ENCODE measurements at regions not wholly inside any gene's neighbourhood (a gene's known extent, or its start where the extent isn't known, plus 50 kb on each side); places are given as distances from the start of the nearest gene placed in this dataset.
"Not testable (repeated sequence)": the region's sequence is repeated elsewhere in the genome, so short reads cannot be mapped to it uniquely, and the experiment has no call there.

- intact Hi-C loops (cut with micrococcal nuclease); DNase-seq: not testable (repeated sequence)
- peak; percentile 80 for ATAC-seq
These were observed 55.2 kb downstream of the GOLGA8B start for GRCh38 chr15:34528055-34528754.

GRCh38 chr15:34527641-34528040 lies 55.8 kb downstream of the GOLGA8B start:
- intact Hi-C loops (cut with micrococcal nuclease); DNase-seq; ATAC-seq: not testable (repeated sequence)

- DNase-seq; ATAC-seq; intact Hi-C loops (cut with micrococcal nuclease): not testable (repeated sequence)
These were observed 59.6 kb downstream of the GOLGA8B start for GRCh38 chr15:34523849-34524248.

GRCh38 chr15:34522601-34523000 lies 60.9 kb downstream of the GOLGA8B start:
- DNase-seq; ATAC-seq; intact Hi-C loops (cut with micrococcal nuclease): not testable (repeated sequence)

GRCh38 chr15:34521802-34522485 lies 61.5 kb downstream of the GOLGA8B start:
- DNase-seq; intact Hi-C loops (cut with micrococcal nuclease): not testable (repeated sequence)
- ATAC-seq, result peak; percentile 79

DNA sequence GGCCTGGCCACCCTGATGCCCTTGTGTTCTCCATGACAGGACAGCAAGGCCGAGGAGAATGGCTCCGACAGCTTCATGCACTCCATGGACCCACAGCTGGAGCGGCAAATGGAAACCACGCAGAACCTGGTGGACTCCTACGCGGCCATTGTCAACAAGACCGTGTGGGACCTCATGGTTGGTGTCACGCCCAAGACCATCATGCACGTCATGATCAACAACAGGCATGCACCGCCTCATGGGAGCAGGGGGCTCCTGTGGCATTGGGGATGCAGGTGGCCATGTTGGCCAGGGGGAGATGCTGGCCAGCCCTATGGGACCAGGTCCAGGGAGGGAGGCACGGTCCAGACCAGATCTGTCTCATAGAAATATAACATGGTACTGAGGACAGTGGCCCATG lies 62.9 kb downstream of the GOLGA8B start:
- intact Hi-C loops (cut with micrococcal nuclease), result no loop called here
- no peak for DNase-seq
- no peak for ATAC-seq

DNA sequence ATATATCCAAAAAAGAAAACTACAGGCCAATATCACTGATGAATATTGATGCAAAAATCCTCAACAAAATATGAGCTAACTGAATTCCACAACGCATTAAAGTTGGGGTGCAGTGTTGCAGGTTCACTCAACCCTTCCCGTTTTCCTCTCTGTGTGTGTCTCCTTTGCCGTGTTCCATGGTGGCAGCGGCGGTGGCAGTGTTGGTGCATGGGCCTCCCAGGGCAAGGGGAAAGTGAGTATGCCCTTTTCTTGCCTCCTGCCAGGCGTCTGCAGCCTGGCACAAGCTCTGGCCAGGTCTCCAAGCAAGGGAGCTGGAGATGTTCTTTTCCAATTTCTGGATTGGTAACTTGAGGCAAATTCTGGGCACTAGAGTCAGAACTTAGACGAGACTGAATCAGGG lies 63.4 kb downstream of the GOLGA8B start:
- intact Hi-C loops (cut with micrococcal nuclease); DNase-seq; ATAC-seq: not testable (repeated sequence)

DNA sequence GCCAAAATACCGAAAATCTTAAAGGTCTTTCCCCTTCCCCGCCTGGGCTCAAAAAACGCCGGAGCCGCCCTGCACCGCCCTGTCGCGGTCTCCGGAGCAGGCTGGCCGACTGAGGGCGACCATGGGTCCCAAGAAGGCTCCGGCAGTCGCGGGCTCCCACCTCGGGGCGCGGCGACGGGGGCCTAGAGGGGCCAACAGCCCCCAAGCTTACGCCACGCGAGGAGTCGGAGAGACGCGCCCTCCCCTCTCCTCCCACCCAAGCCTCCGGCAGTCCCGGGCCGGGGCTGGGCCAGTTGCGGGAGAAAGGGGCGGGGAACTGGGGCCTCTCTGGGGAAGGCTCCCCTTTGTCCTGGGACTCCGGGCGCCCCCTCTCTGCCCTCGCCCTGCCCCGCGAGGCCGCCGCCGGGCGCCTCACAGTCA lies 69.2 kb downstream of the GOLGA8B start:
- DNase-seq (peak; percentile 76), ATAC-seq (peak; percentile 93)
- intact Hi-C loops (cut with micrococcal nuclease), result no loop called here

- ATAC-seq (no peak), DNase-seq (no peak)
- intact Hi-C loops (cut with micrococcal nuclease), result no loop called here
These were observed 70.8 kb downstream of the GOLGA8B start for GRCh38 chr15:34512628-34513027.

DNA sequence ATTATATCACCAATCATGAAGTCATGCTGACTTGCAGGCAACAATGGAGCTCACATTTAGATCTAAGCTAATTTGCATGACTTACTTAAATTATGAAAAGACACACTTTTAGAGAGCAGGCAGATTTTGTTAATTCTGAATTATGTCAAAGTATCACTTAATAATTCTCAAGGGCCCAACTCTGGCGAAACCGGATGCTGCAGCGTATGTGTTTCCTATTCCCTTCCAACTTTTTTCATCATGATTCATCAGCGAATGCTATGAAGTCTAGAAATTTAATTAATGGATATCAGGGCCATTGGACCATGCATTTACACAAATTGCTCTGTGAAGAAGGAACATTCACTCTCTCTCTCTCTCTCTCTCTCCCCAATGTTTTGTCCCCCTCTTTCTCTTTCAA lies 63.5 kb upstream of the GOLGA8A start:
- ATAC-seq, result no peak
- intact Hi-C loops (cut with micrococcal nuclease), result no loop called here

GRCh38 chr15:34496207-34496995 lies 58.8 kb upstream of the GOLGA8A start:
- peak; percentile 34 for ATAC-seq
- intact Hi-C loops (cut with micrococcal nuclease), result no loop called here
- no peak for DNase-seq

More for the DNA sequence above, 63.5 kb upstream of the GOLGA8A start:
- DNase-seq, result no peak

- intact Hi-C loops (cut with micrococcal nuclease); DNase-seq: not testable (repeated sequence)
These were observed 58.1 kb upstream of the GOLGA8A start for GRCh38 chr15:34495707-34496106.

GRCh38 chr15:34494084-34494399 lies 56.4 kb upstream of the GOLGA8A start:
- DNase-seq, result no peak
- intact Hi-C loops (cut with micrococcal nuclease), result no loop called here

More at GRCh38 chr15:34495707-34496106, 58.1 kb upstream of the GOLGA8A start:
- ATAC-seq, result peak; percentile 11

DNA sequence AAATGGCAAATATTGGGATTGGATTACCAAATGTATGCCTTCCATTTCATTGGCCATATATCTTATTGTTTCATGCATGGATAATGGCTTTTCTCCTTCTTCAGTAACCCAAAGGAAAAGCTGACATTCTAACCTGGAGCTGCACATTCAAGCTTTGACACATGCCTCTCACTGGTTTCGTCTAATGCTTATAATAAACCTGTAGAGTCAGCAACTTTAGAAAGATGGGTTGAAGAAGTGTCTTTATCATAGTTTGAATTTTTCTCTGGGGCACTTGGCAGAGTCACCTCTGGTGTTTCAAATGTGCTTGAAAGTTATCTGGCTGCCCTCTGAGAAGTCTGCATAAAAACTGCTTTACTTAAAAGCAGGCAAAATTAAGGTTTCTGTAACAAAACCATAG lies 55.4 kb upstream of the GOLGA8A start:
- intact Hi-C loops (cut with micrococcal nuclease), result no loop called here
- ATAC-seq (no peak), DNase-seq (no peak)

More at GRCh38 chr15:34494084-34494399, 56.4 kb upstream of the GOLGA8A start:
- ATAC-seq, result no peak

DNA sequence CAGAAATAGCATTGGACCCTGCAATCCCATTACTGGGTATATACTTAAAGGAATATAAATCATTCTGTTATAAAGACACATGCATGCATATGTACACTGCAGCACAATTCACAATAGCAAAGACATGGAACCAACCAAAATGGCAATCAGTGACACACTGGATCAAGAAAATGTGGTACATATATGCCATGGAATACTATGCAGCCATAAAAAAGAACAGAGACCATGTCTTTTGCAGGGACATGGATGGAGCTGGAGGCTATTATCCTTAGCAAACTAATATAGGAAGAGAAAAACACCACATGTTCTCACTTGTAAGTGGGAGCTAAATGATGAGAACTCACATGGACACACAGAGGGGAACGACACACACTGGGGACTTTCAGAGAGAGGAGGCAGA lies 53.9 kb upstream of the GOLGA8A start:
- intact Hi-C loops (cut with micrococcal nuclease); DNase-seq; ATAC-seq: not testable (repeated sequence)

DNA sequence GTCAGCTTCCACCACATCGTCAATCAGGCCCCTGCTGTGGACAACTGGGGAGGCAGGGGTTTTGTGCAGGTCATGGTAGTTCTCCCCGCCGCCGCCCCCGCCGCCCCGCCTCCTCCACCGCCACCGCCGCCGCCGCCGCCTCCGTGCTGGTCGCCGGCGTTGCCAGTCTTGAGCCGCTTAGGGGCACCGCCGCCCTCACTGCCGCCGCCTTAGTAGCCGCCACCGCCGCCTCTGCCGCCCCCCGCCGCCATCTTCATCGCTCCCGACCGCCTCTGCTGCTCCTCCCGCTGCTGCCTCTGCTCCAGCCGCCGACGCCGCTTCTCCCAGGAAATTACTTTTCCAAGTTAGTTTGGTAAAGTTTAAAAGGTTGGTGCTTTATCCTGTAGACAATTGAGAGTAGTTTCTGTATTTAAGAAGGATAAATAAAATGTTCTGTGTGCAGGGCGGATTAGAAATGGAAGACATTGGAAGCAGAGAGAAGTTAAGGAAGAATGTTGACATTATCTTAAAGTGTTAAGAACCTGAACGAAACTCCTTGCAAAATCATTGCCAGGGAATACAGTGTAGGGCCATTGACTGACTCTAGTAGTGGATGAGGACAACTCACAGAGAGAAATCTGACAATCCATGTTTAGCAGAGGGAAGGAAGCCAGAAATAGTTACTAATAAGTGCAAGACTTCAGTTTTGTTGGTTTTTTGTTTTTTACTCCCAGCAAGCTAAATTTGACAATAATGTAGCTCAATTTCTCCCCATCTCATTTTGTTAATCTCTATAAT lies 53.0 kb upstream of the GOLGA8A start:
- intact Hi-C loops (cut with micrococcal nuclease), result no loop called here
- DNase-seq (no peak), ATAC-seq (no peak)

- DNase-seq; ATAC-seq; intact Hi-C loops (cut with micrococcal nuclease): not testable (repeated sequence)
These were observed 51.7 kb upstream of the GOLGA8A start for GRCh38 chr15:34488973-34489959.

All from left ventricle myocardium superior (tissue), 1 donor.